PC-9 (cell line): ENCODE measurements at regions not wholly inside any gene's neighbourhood (a gene's known extent, or its start where the extent isn't known, plus 50 kb on each side); places are given as distances from the start of the nearest gene placed in this dataset.
A peak's percentile ranks its signal among the peaks of the same experiment; 100 is the strongest.
"Not testable (repeated sequence)": the region's sequence is repeated elsewhere in the genome, so short reads cannot be mapped to it uniquely, and the experiment has no call there.

Experiments used
- BruUV-seq: library from RNA; stranded (reverse); fragments of 400-500 nt; replicated peaks from 2 replicates; lab custom pipeline; 2021; lab: Mats Ljungman, UMichigan
- CTCF ChIA-PET: fragments of 300-600 bp; sonication (Branson Sonifier 250); formaldehyde crosslinking; loops from one replicate; lab custom pipeline; 2022; ENCODE audit warnings: antibody characterized with exemption; lab: Charles Lee
- POLR2A ChIA-PET: fragments of 300-600 bp; sonication (Branson Sonifier 250); formaldehyde crosslinking; loops from one replicate; lab custom pipeline; 2022; ENCODE audit warnings: antibody characterized with exemption; ENCODE audit not compliant: unreplicated experiment; lab: Charles Lee
- DNase-seq, 2 experiments: peaks; one replicate each; pipeline versions ENCODE4 v3.0.0 to v3.0.0-alpha.2; 2015 to 2022; ENCODE audit warnings: mixed read lengths in 1 of 2
- H2AFZ ChIP-seq: fragments of 200-600 bp; sonication (generic); 2 replicates; pipeline ENCODE4 v1.8.1; 2017; ENCODE audit warnings: antibody characterized with exemption
- H3F3A ChIP-seq: fragments of 200-600 bp; sonication (generic); 2 replicates; pipeline ENCODE4 v1.8.1; 2017; ENCODE audit warnings: antibody characterized with exemption, mild to moderate bottlenecking, low read depth; ENCODE audit not compliant: insufficient read depth
- H3K27ac ChIP-seq: fragments of 200-600 bp; sonication (generic); 2 replicates; pipeline ENCODE4 v1.6.1; 2016; ENCODE audit warnings: mixed run types
- H3K27me3 ChIP-seq: fragments of 200-600 bp; sonication (generic); 2 replicates; pipeline ENCODE4 v1.6.1; 2016; ENCODE audit warnings: low read depth, mixed run types; ENCODE audit not compliant: insufficient read depth
- H3K36me3 ChIP-seq: fragments of 200-600 bp; sonication (generic); 2 replicates; pipeline ENCODE4 v1.6.1; 2016; ENCODE audit warnings: low read depth, mixed run types
- H3K4me1 ChIP-seq: fragments of 200-600 bp; sonication (generic); replicated peaks from 2 replicates; pipeline ENCODE4 v1.6.1; 2016; ENCODE audit warnings: mixed run types; ENCODE audit not compliant: insufficient read depth
- H3K4me2 ChIP-seq: fragments of 200-600 bp; sonication (generic); 2 replicates; pipeline ENCODE4 v1.6.1; 2017; ENCODE audit warnings: mixed run types
- H3K4me3 ChIP-seq: fragments of 200-600 bp; sonication (generic); 2 replicates; pipeline ENCODE4 v1.6.1; 2016; ENCODE audit warnings: mixed run types
- H3K79me2 ChIP-seq: fragments of 200-600 bp; sonication (generic); 2 replicates; pipeline ENCODE4 v1.6.1; 2017; ENCODE audit warnings: low read depth, mixed run types
- H3K9me2 ChIP-seq: fragments of 200-600 bp; sonication (generic); 2 replicates; pipeline ENCODE4 v1.8.1; 2017; ENCODE audit warnings: mild to moderate bottlenecking; ENCODE audit not compliant: insufficient read depth
- H3K9me3 ChIP-seq: fragments of 200-600 bp; sonication (generic); 2 replicates; pipeline ENCODE4 v1.8.1; 2016; ENCODE audit warnings: low read depth; ENCODE audit not compliant: insufficient read depth
- H4K20me1 ChIP-seq: fragments of 200-600 bp; sonication (generic); 2 replicates; pipeline ENCODE4 v1.8.1; 2017; ENCODE audit not compliant: insufficient read depth
- EZH2 ChIP-seq: fragments of 200-600 bp; sonication (generic); IDR thresholded peaks from 2 replicates; pipeline ENCODE4 v1.8.0; 2017; ENCODE audit warnings: antibody characterized with exemption, low read depth
- intact Hi-C: fragments of 100-400 bp; cut with micrococcal nuclease; formaldehyde crosslinking; loops from one replicate; pipeline ENCODE4 v1.10.0; 2022; ENCODE audit not compliant: unreplicated experiment
- TF ChIP-seq, protein P1 (sequence below): fragments of 200-600 bp; sonication (generic); conservative IDR thresholded peaks from 2 replicates; pipeline ENCODE4 v1.6.1; 2017; ENCODE audit warnings: mixed run types, antibody characterized with exemption, mild to moderate bottlenecking, moderate library complexity

DNA sequence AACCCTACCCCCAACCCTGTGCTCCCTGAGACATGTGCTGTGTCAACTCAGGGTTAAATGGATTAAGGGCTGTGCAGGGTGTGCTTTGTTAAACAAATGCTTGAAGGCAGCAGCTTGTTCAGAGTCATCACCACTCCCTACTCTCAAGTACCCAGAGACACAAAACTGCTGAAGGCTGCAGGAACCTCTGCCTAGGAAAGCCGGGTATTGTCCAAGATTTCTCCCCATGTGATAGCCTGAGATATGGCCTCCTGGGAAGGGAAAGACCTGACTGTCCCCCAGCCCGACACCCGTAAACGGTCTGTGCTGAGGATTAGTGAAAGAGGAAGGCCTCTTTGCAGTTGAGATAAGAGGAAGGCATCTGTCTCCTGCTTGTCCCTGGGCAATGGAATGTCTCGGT lies 83.6 kb upstream of the ALDH3B2 start:
- DNase-seq, result not testable (repeated sequence)

DNA sequence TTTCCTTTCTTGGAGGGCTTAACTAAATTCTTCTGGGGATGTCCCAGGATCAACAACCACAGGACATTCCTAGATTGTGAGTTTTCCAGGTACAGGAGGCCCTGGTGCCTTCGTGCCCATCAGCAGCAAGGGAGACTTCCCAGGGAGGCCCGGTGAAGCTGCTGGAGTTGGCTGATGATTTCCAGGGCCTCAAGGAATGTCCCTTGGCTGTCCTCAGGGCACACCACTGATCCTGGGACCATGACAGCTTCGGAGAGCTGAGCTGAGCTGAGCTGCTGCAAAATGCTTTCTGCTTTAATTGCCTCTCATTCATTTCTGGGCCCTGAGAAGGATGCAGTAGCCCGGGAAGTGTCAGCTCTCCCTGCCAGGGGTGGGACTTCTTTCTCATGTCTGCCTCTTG lies 79.4 kb upstream of the ALDH3B2 start:
- intact Hi-C loops, H3K4me2 ChIP-seq, BruUV-seq, H3K27me3 ChIP-seq, H3K4me3 ChIP-seq, H3K27ac ChIP-seq, H3K9me2 ChIP-seq, H3K79me2 ChIP-seq, H3K36me3 ChIP-seq, CTCF ChIA-PET, H2AFZ ChIP-seq, H3K4me1 ChIP-seq, DNase-seq, H3K9me3 ChIP-seq, H3F3A ChIP-seq, H4K20me1 ChIP-seq: not testable (repeated sequence)
- POLR2A ChIA-PET, result interaction anchor here (0.6 kb wide), 1 partner anchor 333 kb away, joined by 5 read pairs; no protein-coding TSS in a partner anchor

More for the DNA sequence above, 83.6 kb upstream of the ALDH3B2 start:
- H3K27me3 ChIP-seq, H2AFZ ChIP-seq, POLR2A ChIA-PET, H3K36me3 ChIP-seq, H3K4me1 ChIP-seq, intact Hi-C loops, H4K20me1 ChIP-seq, H3K27ac ChIP-seq, H3K9me3 ChIP-seq, CTCF ChIA-PET, H3K4me3 ChIP-seq, H3K79me2 ChIP-seq, H3K4me2 ChIP-seq, BruUV-seq, H3K9me2 ChIP-seq, H3F3A ChIP-seq: not testable (repeated sequence)

DNA sequence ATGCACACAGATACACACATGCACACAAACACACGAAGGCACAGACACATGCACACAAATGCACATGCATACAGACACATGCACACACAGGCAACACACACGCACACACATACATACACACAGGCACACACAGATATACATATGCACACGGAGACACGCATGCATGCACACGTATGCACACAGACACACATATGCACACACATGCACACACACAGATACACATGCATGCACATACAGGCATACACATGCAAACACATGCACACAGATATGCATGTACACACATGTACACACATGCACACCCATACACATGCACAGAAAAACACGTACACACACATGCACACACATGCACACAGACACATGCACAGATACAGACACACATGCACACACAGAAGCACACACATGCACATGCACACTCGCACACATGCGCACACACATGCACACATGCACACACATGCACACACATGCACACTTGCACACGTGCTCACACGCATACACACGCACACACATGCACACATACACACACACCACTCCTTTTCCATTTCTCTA lies 70.8 kb upstream of the ALDH3B2 start:
- TF ChIP-seq EZH2, result no peak
- TF ChIP-seq, protein P1, sequence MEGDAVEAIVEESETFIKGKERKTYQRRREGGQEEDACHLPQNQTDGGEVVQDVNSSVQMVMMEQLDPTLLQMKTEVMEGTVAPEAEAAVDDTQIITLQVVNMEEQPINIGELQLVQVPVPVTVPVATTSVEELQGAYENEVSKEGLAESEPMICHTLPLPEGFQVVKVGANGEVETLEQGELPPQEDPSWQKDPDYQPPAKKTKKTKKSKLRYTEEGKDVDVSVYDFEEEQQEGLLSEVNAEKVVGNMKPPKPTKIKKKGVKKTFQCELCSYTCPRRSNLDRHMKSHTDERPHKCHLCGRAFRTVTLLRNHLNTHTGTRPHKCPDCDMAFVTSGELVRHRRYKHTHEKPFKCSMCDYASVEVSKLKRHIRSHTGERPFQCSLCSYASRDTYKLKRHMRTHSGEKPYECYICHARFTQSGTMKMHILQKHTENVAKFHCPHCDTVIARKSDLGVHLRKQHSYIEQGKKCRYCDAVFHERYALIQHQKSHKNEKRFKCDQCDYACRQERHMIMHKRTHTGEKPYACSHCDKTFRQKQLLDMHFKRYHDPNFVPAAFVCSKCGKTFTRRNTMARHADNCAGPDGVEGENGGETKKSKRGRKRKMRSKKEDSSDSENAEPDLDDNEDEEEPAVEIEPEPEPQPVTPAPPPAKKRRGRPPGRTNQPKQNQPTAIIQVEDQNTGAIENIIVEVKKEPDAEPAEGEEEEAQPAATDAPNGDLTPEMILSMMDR, result no peak

DNA sequence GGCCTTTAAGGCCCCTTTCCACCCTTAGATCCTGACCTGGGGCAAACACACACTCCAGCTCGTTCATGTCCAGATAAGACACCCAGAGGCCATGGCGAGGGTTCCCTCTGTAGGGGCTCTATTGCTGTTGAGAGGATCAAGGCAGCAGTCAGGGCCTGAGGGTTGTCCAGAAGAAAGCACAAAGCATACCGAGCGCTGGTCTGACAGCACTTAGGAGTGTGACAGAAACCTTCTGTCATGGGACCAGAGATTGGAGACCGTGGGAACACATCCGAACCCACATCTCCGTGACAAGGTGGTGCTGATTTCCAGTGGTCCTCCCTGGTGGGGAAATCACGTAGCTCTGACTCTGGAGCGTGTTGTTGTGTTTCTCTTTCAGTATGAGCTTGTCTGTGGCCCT lies 69.8 kb upstream of the ALDH3B2 start:
- H2AFZ ChIP-seq, H3K27me3 ChIP-seq, H3K4me2 ChIP-seq, BruUV-seq, POLR2A ChIA-PET, intact Hi-C loops, H4K20me1 ChIP-seq, H3K4me1 ChIP-seq, H3F3A ChIP-seq, H3K36me3 ChIP-seq, H3K79me2 ChIP-seq, H3K27ac ChIP-seq, H3K9me2 ChIP-seq, DNase-seq, H3K4me3 ChIP-seq, CTCF ChIA-PET, H3K9me3 ChIP-seq: not testable (repeated sequence)

More for the DNA sequence above, 70.8 kb upstream of the ALDH3B2 start:
- POLR2A ChIA-PET, result no interaction called here
- no peaks in the 10 kb centered on the region for H4K20me1 ChIP-seq
- H3K4me3 ChIP-seq, result no peak overlapping the region
- H3K4me1 ChIP-seq, result no peaks in the 10 kb centered on the region
- no peak overlapping the region for H3K27ac ChIP-seq
- BruUV-seq, result no TSS peak
- no peaks in the 10 kb centered on the region for H3K27me3 ChIP-seq
- peaks cover 5% of the 10 kb centered on the region; the same call in 1 of the 2 replicates for H3F3A ChIP-seq
- intact Hi-C loops, result no loop called here
- no peak for DNase-seq
- no peak overlapping the region for H2AFZ ChIP-seq
- CTCF ChIA-PET, result no interaction called here
- no peaks in the 10 kb centered on the region for H3K79me2 ChIP-seq
- no peaks in the 10 kb centered on the region for H3K9me2 ChIP-seq
- H3K4me2 ChIP-seq, result no peak overlapping the region
- no peaks in the 10 kb centered on the region for H3K9me3 ChIP-seq
- H3K36me3 ChIP-seq, result no peaks in the 10 kb centered on the region

DNA sequence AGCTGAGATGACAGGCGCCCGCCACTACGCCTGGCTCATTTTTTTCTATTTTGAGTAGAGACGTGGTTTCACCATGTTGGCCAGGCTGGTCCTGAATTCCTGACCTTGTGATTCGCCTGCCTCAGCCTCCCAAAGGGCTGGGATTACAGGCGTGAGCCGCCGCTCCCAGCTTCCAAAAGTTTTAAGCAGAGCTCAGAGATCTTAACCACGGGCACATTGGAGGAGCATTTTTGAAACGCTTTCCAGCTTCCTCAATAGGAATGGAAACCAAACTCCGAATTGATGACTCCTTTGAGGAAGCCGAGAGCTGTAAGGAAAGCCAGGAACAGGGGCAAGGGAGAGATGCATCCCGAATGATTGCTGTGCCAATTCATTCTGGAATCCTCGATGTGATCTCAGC lies 63.8 kb upstream of the ALDH3B2 start:
- H3K27me3 ChIP-seq, H2AFZ ChIP-seq, H3F3A ChIP-seq, H3K36me3 ChIP-seq, H3K9me2 ChIP-seq, H3K9me3 ChIP-seq, POLR2A ChIA-PET, H3K27ac ChIP-seq, H3K79me2 ChIP-seq, H4K20me1 ChIP-seq, BruUV-seq, intact Hi-C loops, H3K4me3 ChIP-seq: not testable (repeated sequence)
- CTCF ChIA-PET, result interaction anchor here (0.6 kb wide), 1 partner anchor 558 kb away, joined by 3 read pairs; no protein-coding TSS in a partner anchor
- peaks cover 12% of the 10 kb centered on the region for H3K4me1 ChIP-seq
- DNase-seq, result peak; percentile 16 to 47
- H3K4me2 ChIP-seq, result peak overlapping the region; percentile 73; the same call in 1 of the 2 replicates

DNA sequence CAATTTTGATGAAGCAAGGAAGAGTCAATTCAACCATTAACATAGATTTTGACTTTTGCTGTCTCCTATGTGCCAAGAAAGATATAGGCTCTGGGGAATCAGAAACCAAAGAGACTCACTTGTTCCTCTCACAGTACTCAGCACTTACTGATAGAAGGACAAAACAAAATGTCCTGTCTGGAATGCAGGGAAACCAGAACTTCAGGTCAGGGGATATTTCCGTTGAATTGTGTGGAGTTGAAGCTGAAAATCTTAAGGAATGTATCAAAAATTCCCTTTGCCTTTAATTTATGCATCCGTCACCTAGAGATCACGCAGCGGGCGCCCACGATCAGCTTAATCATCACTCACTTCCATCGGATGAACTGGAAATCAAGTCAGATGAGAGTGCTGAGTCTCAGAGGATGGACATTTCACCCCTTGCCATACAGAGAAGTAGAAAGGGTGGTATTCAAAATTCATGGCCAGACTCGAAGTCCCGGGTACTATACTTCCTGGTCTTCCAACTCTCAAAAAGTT lies 63.2 kb upstream of the ALDH3B2 start:
- H4K20me1 ChIP-seq, H3K36me3 ChIP-seq, H3K27ac ChIP-seq, BruUV-seq, H3K79me2 ChIP-seq, H3F3A ChIP-seq, H3K9me3 ChIP-seq, intact Hi-C loops, H3K9me2 ChIP-seq, H3K27me3 ChIP-seq: not testable (repeated sequence)
- peak overlapping the region; percentile 50 for H2AFZ ChIP-seq
- DNase-seq, result peak; percentile 33 to 64
- peak overlapping the region; percentile 48; the same call in 1 of the 2 replicates for H3K4me3 ChIP-seq
- H3K4me2 ChIP-seq, result peak overlapping the region; percentile 73
- CTCF ChIA-PET, result interaction anchor here (0.6 kb wide), 3 partner anchors 9 to 559 kb away, joined by 3 to 4 read pairs (median 3); no protein-coding TSS in a partner anchor
- peaks cover 12% of the 10 kb centered on the region for H3K4me1 ChIP-seq
- POLR2A ChIA-PET, result interaction anchor here (0.7 kb wide), 1 partner anchor 435 kb away, joined by 5 read pairs; no protein-coding TSS in a partner anchor
